HepG2 (cell line): ENCODE measurements at regions not wholly inside any gene's neighbourhood (a gene's known extent, or its start where the extent isn't known, plus 50 kb on each side); places are given as distances from the start of the nearest gene placed in this dataset.

ENCODE experiments used
- PAF1 ChIP-seq: IDR thresholded peaks from 2 replicates; pipeline ENCODE4 v1.6.1; 2016; ENCODE audit warnings: missing genetic modification reagents, missing compliant biosample characterization
- SALL2 ChIP-seq: sonication (generic); formaldehyde crosslinking; IDR thresholded peaks from 2 replicates; pipeline ENCODE4 v1.8.1; 2023; ENCODE audit warnings: mild to moderate bottlenecking, missing genetic modification reagents, inconsistent platforms
- SAP130 ChIP-seq: IDR thresholded peaks from 2 replicates; pipeline ENCODE4 v1.6.1; 2016; ENCODE audit warnings: low read depth
- SOX13 ChIP-seq, 3 experiments: fragments of 450-650 bp in 1 of 3; sonication (generic) in 1 of 3; formaldehyde crosslinking in 1 of 3; IDR thresholded peaks in 2 of 3; conservative IDR thresholded peaks in 1 of 3; 2 replicates each; pipeline versions ENCODE4 v1.5.0 to v1.6.1; 2016 to 2020; ENCODE audit warnings: antibody characterized with exemption in 1 of 3, mild to moderate bottlenecking in 1 of 3, missing compliant biosample characterization in 1 of 3, missing genetic modification reagents in 1 of 3, moderate library complexity in 1 of 3
- YEATS4 ChIP-seq: sonication (generic); formaldehyde crosslinking; IDR thresholded peaks from 2 replicates; pipeline ENCODE4 v1.4.0; 2020; ENCODE audit warnings: missing genetic modification reagents, borderline replicate concordance
- ZFP36L2 ChIP-seq: sonication (generic); formaldehyde crosslinking; IDR thresholded peaks from 2 replicates; pipeline ENCODE4 v1.4.0; 2020; ENCODE audit warnings: missing genetic modification reagents
- ZNF841 ChIP-seq: sonication (generic); formaldehyde crosslinking; IDR thresholded peaks from 2 replicates; pipeline ENCODE4 v1.8.1; 2023; ENCODE audit warnings: missing genetic modification reagents, borderline replicate concordance
- ZSCAN20 ChIP-seq: sonication (generic); formaldehyde crosslinking; IDR thresholded peaks from 2 replicates; pipeline ENCODE4 v1.4.0; 2020; ENCODE audit warnings: missing genetic modification reagents, mild to moderate bottlenecking, borderline replicate concordance
- TF ChIP-seq, protein P1 (sequence below): sonication (generic); formaldehyde crosslinking; IDR thresholded peaks from 2 replicates; pipeline ENCODE4 v1.4.0; 2020; ENCODE audit warnings: missing genetic modification reagents, borderline replicate concordance
- TF ChIP-seq, protein P2 (sequence below): sonication (generic); formaldehyde crosslinking; IDR thresholded peaks from 2 replicates; pipeline ENCODE4 v1.8.0; 2022; ENCODE audit warnings: missing genetic modification reagents, mild to moderate bottlenecking, inconsistent platforms, borderline replicate concordance
- TF ChIP-seq, protein P3 (sequence below): sonication (generic); formaldehyde crosslinking; IDR thresholded peaks from 2 replicates; pipeline ENCODE4 v1.5.0; 2020; ENCODE audit warnings: missing genetic modification reagents
- TF ChIP-seq, protein P4 (sequence below): sonication (generic); formaldehyde crosslinking; IDR thresholded peaks from 2 replicates; pipeline ENCODE4 v1.4.0; 2020; ENCODE audit warnings: mild to moderate bottlenecking, missing genetic modification reagents, borderline replicate concordance
- TF ChIP-seq, protein P5 (sequence below): sonication (generic); formaldehyde crosslinking; IDR thresholded peaks from 2 replicates; pipeline ENCODE4 v1.5.1; 2020; ENCODE audit warnings: missing genetic modification reagents, mild to moderate bottlenecking, borderline replicate concordance
- TF ChIP-seq, protein P6 (sequence below): sonication (generic); formaldehyde crosslinking; IDR thresholded peaks from 2 replicates; pipeline ENCODE4 v1.8.1; 2023; ENCODE audit warnings: mild to moderate bottlenecking, inconsistent platforms, moderate library complexity, missing genetic modification reagents, borderline replicate concordance

DNA sequence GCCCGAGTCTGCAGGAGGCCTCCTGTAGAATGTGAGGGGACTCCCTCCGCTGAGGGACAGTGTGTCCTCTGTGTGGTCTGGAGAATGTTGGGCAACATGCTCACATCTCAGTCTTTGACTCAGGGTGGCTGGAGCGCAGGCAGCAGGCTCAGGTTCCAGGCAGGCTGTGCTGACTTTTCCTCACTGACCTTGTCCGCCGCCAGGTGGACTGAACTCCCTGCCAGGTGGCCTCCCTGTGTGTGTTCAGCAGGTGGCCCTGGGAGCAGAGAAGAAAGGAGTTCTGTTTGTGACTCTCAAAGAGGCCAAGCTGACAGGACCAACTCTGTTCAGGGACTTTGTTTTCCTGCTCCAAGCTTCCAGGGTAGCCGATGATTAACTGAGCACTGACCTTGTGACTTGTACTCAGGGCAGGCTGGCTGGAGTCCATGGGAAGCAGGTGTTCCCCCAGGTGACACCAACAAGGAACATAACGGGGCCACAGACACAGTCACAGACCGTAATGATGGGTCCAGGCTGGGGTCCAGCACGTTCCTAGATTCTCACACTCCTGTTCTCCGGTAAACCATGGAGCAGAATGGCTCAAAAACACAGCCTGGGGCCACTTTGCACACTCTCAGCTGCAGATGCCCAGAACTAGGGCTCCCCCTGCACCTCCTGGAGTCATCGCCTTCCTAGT lies 439.8 kb downstream of the RNF144A start (continued):
- TF ChIP-seq, protein P1, sequence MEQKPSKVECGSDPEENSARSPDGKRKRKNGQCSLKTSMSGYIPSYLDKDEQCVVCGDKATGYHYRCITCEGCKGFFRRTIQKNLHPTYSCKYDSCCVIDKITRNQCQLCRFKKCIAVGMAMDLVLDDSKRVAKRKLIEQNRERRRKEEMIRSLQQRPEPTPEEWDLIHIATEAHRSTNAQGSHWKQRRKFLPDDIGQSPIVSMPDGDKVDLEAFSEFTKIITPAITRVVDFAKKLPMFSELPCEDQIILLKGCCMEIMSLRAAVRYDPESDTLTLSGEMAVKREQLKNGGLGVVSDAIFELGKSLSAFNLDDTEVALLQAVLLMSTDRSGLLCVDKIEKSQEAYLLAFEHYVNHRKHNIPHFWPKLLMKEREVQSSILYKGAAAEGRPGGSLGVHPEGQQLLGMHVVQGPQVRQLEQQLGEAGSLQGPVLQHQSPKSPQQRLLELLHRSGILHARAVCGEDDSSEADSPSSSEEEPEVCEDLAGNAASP (CRISPR knock-in tag) = peak; percentile 48; the same call in 1 of the 2 replicates
- TF ChIP-seq, protein P2, sequence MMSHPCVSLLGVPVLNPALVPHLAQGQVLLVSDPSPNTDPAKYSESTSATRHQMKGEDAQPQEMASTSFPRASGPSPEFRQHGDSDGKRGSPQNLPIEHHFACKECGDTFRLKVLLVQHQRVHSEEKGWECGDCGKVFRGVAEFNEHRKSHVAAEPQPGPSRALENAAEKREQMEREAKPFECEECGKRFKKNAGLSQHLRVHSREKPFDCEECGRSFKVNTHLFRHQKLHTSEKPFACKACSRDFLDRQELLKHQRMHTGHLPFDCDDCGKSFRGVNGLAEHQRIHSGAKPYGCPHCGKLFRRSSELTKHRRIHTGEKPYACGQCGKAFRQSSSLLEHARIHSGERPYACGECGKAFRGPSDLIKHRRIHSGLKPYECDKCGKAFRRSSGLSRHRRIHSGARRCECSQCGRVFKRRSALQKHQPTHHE (CRISPR knock-in tag) = no peak
- TF ChIP-seq, protein P3, sequence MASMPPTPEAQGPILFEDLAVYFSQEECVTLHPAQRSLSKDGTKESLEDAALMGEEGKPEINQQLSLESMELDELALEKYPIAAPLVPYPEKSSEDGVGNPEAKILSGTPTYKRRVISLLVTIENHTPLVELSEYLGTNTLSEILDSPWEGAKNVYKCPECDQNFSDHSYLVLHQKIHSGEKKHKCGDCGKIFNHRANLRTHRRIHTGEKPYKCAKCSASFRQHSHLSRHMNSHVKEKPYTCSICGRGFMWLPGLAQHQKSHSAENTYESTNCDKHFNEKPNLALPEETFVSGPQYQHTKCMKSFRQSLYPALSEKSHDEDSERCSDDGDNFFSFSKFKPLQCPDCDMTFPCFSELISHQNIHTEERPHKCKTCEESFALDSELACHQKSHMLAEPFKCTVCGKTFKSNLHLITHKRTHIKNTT (CRISPR knock-in tag) = no peak
- TF ChIP-seq PAF1 (CRISPR knock-in tag) (no peak), SOX13 (IDR thresholded peaks at IDR 0.05) (no peak), SOX13 (CRISPR knock-in tag; conservative IDR thresholded peaks at IDR 0.05 in 1 of 2, IDR thresholded peaks at IDR 0.05 in 1 of 2) (peak in 1 of 2 experiments; percentile 53; a peak in 1 of 4 replicates), SAP130 (CRISPR knock-in tag) (peak; percentile 37; the same call in 1 of the 2 replicates), SALL2 (CRISPR knock-in tag) (0 out of 2 replicates have a peak, but pooled peaks have one; percentile 36), ZSCAN20 (CRISPR knock-in tag) (no peak), ZFP36L2 (CRISPR knock-in tag) (no peak), YEATS4 (no peak), ZNF841 (CRISPR knock-in tag) (no peak)
- TF ChIP-seq, protein P4, sequence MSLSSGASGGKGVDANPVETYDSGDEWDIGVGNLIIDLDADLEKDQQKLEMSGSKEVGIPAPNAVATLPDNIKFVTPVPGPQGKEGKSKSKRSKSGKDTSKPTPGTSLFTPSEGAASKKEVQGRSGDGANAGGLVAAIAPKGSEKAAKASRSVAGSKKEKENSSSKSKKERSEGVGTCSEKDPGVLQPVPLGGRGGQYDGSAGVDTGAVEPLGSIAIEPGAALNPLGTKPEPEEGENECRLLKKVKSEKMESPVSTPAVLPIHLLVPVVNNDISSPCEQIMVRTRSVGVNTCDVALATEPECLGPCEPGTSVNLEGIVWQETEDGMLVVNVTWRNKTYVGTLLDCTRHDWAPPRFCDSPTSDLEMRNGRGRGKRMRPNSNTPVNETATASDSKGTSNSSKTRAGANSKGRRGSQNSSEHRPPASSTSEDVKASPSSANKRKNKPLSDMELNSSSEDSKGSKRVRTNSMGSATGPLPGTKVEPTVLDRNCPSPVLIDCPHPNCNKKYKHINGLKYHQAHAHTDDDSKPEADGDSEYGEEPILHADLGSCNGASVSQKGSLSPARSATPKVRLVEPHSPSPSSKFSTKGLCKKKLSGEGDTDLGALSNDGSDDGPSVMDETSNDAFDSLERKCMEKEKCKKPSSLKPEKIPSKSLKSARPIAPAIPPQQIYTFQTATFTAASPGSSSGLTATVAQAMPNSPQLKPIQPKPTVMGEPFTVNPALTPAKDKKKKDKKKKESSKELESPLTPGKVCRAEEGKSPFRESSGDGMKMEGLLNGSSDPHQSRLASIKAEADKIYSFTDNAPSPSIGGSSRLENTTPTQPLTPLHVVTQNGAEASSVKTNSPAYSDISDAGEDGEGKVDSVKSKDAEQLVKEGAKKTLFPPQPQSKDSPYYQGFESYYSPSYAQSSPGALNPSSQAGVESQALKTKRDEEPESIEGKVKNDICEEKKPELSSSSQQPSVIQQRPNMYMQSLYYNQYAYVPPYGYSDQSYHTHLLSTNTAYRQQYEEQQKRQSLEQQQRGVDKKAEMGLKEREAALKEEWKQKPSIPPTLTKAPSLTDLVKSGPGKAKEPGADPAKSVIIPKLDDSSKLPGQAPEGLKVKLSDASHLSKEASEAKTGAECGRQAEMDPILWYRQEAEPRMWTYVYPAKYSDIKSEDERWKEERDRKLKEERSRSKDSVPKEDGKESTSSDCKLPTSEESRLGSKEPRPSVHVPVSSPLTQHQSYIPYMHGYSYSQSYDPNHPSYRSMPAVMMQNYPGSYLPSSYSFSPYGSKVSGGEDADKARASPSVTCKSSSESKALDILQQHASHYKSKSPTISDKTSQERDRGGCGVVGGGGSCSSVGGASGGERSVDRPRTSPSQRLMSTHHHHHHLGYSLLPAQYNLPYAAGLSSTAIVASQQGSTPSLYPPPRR (CRISPR knock-in tag) = peak; percentile 60
- TF ChIP-seq, protein P5, sequence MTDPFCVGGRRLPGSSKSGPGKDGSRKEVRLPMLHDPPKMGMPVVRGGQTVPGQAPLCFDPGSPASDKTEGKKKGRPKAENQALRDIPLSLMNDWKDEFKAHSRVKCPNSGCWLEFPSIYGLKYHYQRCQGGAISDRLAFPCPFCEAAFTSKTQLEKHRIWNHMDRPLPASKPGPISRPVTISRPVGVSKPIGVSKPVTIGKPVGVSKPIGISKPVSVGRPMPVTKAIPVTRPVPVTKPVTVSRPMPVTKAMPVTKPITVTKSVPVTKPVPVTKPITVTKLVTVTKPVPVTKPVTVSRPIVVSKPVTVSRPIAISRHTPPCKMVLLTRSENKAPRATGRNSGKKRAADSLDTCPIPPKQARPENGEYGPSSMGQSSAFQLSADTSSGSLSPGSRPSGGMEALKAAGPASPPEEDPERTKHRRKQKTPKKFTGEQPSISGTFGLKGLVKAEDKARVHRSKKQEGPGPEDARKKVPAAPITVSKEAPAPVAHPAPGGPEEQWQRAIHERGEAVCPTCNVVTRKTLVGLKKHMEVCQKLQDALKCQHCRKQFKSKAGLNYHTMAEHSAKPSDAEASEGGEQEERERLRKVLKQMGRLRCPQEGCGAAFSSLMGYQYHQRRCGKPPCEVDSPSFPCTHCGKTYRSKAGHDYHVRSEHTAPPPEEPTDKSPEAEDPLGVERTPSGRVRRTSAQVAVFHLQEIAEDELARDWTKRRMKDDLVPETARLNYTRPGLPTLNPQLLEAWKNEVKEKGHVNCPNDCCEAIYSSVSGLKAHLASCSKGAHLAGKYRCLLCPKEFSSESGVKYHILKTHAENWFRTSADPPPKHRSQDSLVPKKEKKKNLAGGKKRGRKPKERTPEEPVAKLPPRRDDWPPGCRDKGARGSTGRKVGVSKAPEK (CRISPR knock-in tag) = no peak; the same call in 1 of the 2 replicates
- TF ChIP-seq, protein P6, sequence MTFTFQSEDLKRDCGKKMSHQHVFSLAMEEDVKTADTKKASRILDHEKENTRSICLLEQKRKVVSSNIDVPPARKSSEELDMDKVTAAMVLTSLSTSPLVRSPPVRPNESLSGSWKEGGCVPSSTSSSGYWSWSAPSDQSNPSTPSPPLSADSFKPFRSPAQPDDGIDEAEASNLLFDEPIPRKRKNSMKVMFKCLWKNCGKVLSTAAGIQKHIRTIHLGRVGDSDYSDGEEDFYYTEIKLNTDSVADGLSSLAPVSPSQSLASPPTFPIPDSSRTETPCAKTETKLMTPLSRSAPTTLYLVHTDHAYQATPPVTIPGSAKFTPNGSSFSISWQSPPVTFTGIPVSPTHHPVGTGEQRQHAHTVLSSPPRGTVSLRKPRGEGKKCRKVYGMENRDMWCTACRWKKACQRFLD (CRISPR knock-in tag) = 0 out of 2 replicates have a peak, but pooled peaks have one; percentile 76
